ENCODE measurements at regions not wholly inside any gene's neighbourhood (a gene's known extent, or its start where the extent isn't known, plus 50 kb on each side); places are given as distances from the start of the nearest gene placed in this dataset.
"Not testable (repeated sequence)": the region's sequence is repeated elsewhere in the genome, so short reads cannot be mapped to it uniquely, and the experiment has no call there.

GRCh38 chr16:14014284-14014625 lies 56.9 kb upstream of the MRTFB start:
- no peaks in the 10 kb centered on the region for H3K27me3 ChIP-seq (ENCODE audit: control insufficient read depth, insufficient read depth, low read length)
- DNase-seq: no peak
- H3K36me3 ChIP-seq (ENCODE audit: control insufficient read depth, insufficient read depth, low read length): no peaks in the 10 kb centered on the region
- WGBS (ENCODE audit: insufficient coverage): 91% methylated on average over 5 of the region's 5 CpGs
- H3K9me3 ChIP-seq (replicated peaks; ENCODE audit: control insufficient read depth, low read depth, low read length): no peaks in the 10 kb centered on the region
- H3K4me1 ChIP-seq (ENCODE audit: control insufficient read depth, insufficient read depth, low read length): peaks cover 30% of the 10 kb centered on the region
- peak overlapping the region; percentile 70 for H3K27ac ChIP-seq (ENCODE audit: low read length)
- H3K4me3 ChIP-seq (ENCODE audit: low read length): no peak overlapping the region

- WGBS (ENCODE audit: insufficient coverage): 5% methylated on average over 4 of the region's 4 CpGs
- no peaks in the 10 kb centered on the region for H3K27me3 ChIP-seq (ENCODE audit: control insufficient read depth, insufficient read depth, low read length)
- H3K9me3 ChIP-seq (replicated peaks; ENCODE audit: control insufficient read depth, low read depth, low read length): no peaks in the 10 kb centered on the region
- H3K4me3 ChIP-seq (ENCODE audit: low read length): no peak overlapping the region
- H3K36me3 ChIP-seq (ENCODE audit: control insufficient read depth, insufficient read depth, low read length): no peaks in the 10 kb centered on the region
- peak overlapping the region; percentile 45 for H3K27ac ChIP-seq (ENCODE audit: low read length)
- DNase-seq: no peak
- H3K4me1 ChIP-seq (ENCODE audit: control insufficient read depth, insufficient read depth, low read length): peaks cover 30% of the 10 kb centered on the region
Observed at GRCh38 chr16:14015033-14015432, 56.1 kb upstream of the MRTFB start.

DNA sequence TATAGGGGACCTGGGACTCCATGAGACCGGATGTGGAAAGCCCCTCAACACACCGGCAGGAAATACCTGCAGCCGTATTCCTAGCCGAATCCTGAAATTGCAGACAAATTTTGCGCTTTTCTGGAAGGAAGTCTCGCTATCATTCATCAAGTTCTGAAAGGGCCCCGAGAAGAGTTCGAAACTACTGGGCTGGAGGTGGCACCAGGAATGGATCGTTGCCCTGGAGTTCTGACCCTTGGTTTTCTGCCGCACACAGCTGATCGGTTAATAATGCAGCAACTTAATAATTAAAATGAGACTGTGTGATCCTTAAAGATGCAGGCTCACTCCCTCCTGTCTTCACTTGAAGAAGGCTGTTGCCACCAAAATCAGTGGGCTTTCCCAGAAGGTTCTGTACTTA lies 55.7 kb upstream of the MRTFB start:
- H3K36me3 ChIP-seq (ENCODE audit: control insufficient read depth, insufficient read depth, low read length): no peaks in the 10 kb centered on the region
- 38% methylated on average over 8 of the region's 11 CpGs for WGBS (ENCODE audit: insufficient coverage)
- no peak for DNase-seq
- peaks cover 30% of the 10 kb centered on the region for H3K4me1 ChIP-seq (ENCODE audit: control insufficient read depth, insufficient read depth, low read length)
- no peaks in the 10 kb centered on the region for H3K27me3 ChIP-seq (ENCODE audit: control insufficient read depth, insufficient read depth, low read length)
- H3K27ac ChIP-seq (ENCODE audit: low read length): peak overlapping the region; percentile 20
- H3K4me3 ChIP-seq (ENCODE audit: low read length): no peak overlapping the region
- H3K9me3 ChIP-seq (replicated peaks; ENCODE audit: control insufficient read depth, low read depth, low read length): no peaks in the 10 kb centered on the region

DNA sequence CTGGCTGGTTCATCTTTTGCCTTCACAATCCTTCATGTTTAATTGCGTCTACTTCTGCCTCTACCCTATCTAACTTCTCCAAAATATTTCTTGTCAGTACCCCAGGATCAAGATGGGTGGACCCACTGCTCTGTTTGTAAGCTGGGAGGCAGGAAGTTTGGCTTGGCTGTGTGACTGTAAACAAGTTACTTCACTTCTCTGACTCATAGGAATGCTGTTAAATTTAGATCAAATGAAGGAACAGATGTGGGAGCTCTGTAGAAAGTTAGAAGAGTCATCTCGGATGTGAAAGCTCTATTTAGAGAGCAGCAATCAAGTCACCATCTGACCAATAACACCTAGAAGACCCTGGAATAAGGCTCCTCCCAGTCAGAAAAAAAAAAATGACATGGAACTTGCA lies 55.2 kb upstream of the MRTFB start:
- Histone ChIP-seq H3K9me3 (replicated peaks; ENCODE audit: control insufficient read depth, low read depth, low read length) (no peaks in the 10 kb centered on the region), H3K27ac (ENCODE audit: low read length) (no peak overlapping the region), H3K27me3 (ENCODE audit: control insufficient read depth, insufficient read depth, low read length) (no peaks in the 10 kb centered on the region), H3K4me3 (ENCODE audit: low read length) (no peak overlapping the region), H3K4me1 (ENCODE audit: control insufficient read depth, insufficient read depth, low read length) (peaks cover 30% of the 10 kb centered on the region), H3K36me3 (ENCODE audit: control insufficient read depth, insufficient read depth, low read length) (no peaks in the 10 kb centered on the region)
- no CpG with 5 or more reads among the region's 2 CpGs for WGBS (ENCODE audit: insufficient coverage)
- peak; percentile 65 for DNase-seq

GRCh38 chr16:14016362-14016761 lies 54.8 kb upstream of the MRTFB start:
- WGBS (ENCODE audit: insufficient coverage): 90% methylated on average over 4 of the region's 15 CpGs
- not testable (repeated sequence) for DNase-seq; H3K9me3 ChIP-seq (replicated peaks; ENCODE audit: control insufficient read depth, low read depth, low read length); H3K4me3 ChIP-seq (ENCODE audit: low read length); H3K27ac ChIP-seq (ENCODE audit: low read length); H3K36me3 ChIP-seq (ENCODE audit: control insufficient read depth, insufficient read depth, low read length); H3K27me3 ChIP-seq (ENCODE audit: control insufficient read depth, insufficient read depth, low read length)
- H3K4me1 ChIP-seq (ENCODE audit: control insufficient read depth, insufficient read depth, low read length): peaks cover 30% of the 10 kb centered on the region

- no peaks in the 10 kb centered on the region for H3K27me3 ChIP-seq (ENCODE audit: control insufficient read depth, insufficient read depth, low read length)
- WGBS (ENCODE audit: insufficient coverage): 57% methylated on average over 1 of the region's 2 CpGs
- DNase-seq: no peak
- no peak overlapping the region for H3K27ac ChIP-seq (ENCODE audit: low read length)
- H3K4me1 ChIP-seq (ENCODE audit: control insufficient read depth, insufficient read depth, low read length): peaks cover 25% of the 10 kb centered on the region
- no peaks in the 10 kb centered on the region for H3K36me3 ChIP-seq (ENCODE audit: control insufficient read depth, insufficient read depth, low read length)
- H3K9me3 ChIP-seq (replicated peaks; ENCODE audit: control insufficient read depth, low read depth, low read length): no peaks in the 10 kb centered on the region
- no peak overlapping the region for H3K4me3 ChIP-seq (ENCODE audit: low read length)
Observed at GRCh38 chr16:14017886-14018285, 53.2 kb upstream of the MRTFB start.

DNA sequence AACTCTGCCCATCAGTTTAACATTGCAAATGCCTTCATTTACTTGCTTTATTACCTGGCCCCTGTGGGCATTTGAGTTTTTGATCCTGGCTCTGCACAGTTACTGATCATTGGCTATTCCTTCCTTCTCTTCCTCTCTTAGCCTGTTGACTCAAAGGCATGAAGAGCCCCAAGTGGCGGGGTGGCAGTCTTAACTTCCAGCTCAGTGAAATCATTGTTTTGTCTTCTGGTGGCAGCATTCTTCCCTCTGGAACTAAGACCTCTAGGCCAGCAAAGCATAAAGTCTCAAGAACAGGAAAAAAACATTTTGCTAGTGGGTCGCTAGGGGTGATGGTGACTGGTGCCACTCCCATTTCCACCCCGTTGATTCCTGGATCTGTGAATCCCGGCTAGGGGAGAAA lies 52.3 kb upstream of the MRTFB start:
- H3K4me1 ChIP-seq (ENCODE audit: control insufficient read depth, insufficient read depth, low read length): peaks cover 15% of the 10 kb centered on the region
- WGBS (ENCODE audit: insufficient coverage): 83% methylated on average over 1 of the region's 4 CpGs
- H3K27ac ChIP-seq (ENCODE audit: low read length): no peak overlapping the region

DNA sequence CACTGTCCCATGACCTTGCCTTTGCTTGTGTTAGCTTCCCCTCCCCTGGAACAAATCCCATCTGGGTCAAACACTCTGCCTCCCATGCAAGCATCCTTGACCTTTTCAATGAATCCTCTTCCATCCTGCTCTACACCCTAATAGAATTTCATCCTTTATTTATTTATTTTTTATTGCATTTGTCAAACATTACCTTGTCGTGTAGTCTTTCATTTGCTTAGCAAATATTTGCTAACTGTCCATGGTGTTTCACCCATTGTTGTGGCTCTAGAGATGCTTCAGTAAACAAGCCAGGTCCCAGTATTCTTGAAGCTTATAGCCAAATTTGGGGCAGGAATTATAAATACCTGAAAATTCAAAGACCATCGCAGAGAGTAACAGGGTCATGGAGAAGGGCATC lies 51.0 kb upstream of the MRTFB start:
- Histone ChIP-seq H3K4me3 (ENCODE audit: low read length) (no peak overlapping the region), H3K36me3 (ENCODE audit: control insufficient read depth, insufficient read depth, low read length) (no peaks in the 10 kb centered on the region), H3K9me3 (replicated peaks; ENCODE audit: control insufficient read depth, low read depth, low read length) (no peaks in the 10 kb centered on the region), H3K27me3 (ENCODE audit: control insufficient read depth, insufficient read depth, low read length) (no peaks in the 10 kb centered on the region), H3K27ac (ENCODE audit: low read length) (no peak overlapping the region), H3K4me1 (ENCODE audit: control insufficient read depth, insufficient read depth, low read length) (peaks cover 9% of the 10 kb centered on the region)
- DNase-seq: no peak
- WGBS (ENCODE audit: insufficient coverage): no CpG with 5 or more reads among the region's 2 CpGs

More for the DNA sequence above, 52.3 kb upstream of the MRTFB start:
- H3K4me3 ChIP-seq (ENCODE audit: low read length): no peak overlapping the region
- no peaks in the 10 kb centered on the region for H3K36me3 ChIP-seq (ENCODE audit: control insufficient read depth, insufficient read depth, low read length)
- no peak for DNase-seq
- no peaks in the 10 kb centered on the region for H3K9me3 ChIP-seq (replicated peaks; ENCODE audit: control insufficient read depth, low read depth, low read length)
- H3K27me3 ChIP-seq (ENCODE audit: control insufficient read depth, insufficient read depth, low read length): no peaks in the 10 kb centered on the region
